ENCODE measurements at regions not wholly inside any gene's neighbourhood (a gene's known extent, or its start where the extent isn't known, plus 50 kb on each side); places are given as distances from the start of the nearest gene placed in this dataset.

DNA sequence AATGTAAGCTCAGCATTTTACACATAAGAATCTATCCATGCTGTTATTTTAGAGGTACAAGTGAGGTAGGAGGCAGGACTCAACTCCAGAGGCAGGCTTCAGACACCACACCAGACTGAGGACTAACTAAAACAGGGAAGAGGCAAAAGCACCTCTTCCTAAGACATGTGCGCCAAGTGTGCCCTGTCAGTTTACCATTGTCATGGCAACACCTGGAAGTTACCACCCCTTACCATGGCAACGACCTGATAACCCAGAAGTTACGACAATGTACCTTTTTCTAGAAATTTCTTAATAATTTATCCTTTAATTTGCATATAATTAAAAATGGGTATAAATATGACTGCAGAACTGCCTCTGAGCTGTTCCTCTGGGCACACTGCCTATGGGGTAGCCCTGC, 160.1 kb downstream of the FAM124B start:
- Histone ChIP-seq H3K27me3 (ENCODE audit: control insufficient read depth, extremely low read depth, insufficient read depth, low read length) (no peaks in the 10 kb centered on the region), H3K4me2 (ENCODE audit: control insufficient read depth, extremely low read depth, insufficient read depth, low read depth, low read length) (no peak overlapping the region), H2AFZ (ENCODE audit: control insufficient read depth, low read length) (no peak overlapping the region), H4K20me1 (ENCODE audit: control insufficient read depth, extremely low read depth, insufficient read depth, low read length) (no peaks in the 10 kb centered on the region), H3K9me3 (ENCODE audit: control insufficient read depth, low read depth, low read length) (no peaks in the 10 kb centered on the region), H3K4me1 (ENCODE audit: control insufficient read depth, extremely low read depth, insufficient read depth, low read length) (no peaks in the 10 kb centered on the region), H3K9me1 (ENCODE audit: control insufficient read depth, extremely low read depth, insufficient read depth, low read length) (no peaks in the 10 kb centered on the region), H3K4me3 (ENCODE audit: control insufficient read depth in 2 of 3, extremely low read depth in 1 of 3, insufficient read depth in 2 of 3, low read depth in 1 of 3, low read length in 3 of 3) (no peak overlapping the region), H3K36me3 (ENCODE audit: control insufficient read depth in 2 of 2, extremely low read depth in 1 of 2, insufficient read depth in 2 of 2, low read length in 2 of 2) (no peaks in the 10 kb centered on the region), H3K27ac (ENCODE audit: control insufficient read depth, insufficient read depth, low read length) (no peak overlapping the region), H3K9ac (ENCODE audit: control insufficient read depth, extremely low read depth, insufficient read depth, low read length) (no peak overlapping the region), H3K79me2 (ENCODE audit: control insufficient read depth, insufficient read depth, low read length) (no peaks in the 10 kb centered on the region)
- DNase-seq (ENCODE audit: low read depth, low spot score) (no peak), FAIRE-seq (no peak)
- no peak for TF ChIP-seq CTCF (optimal IDR thresholded peaks at IDR 0.05 in 1 of 3, IDR thresholded peaks at IDR 0.05 in 1 of 3, conservative IDR thresholded peaks at IDR 0.05 in 1 of 3; ENCODE audit: extremely low read depth in 1 of 3, insufficient read depth in 2 of 3, low read length in 3 of 3)
- no peak for TF ChIP-seq EZH2 (IDR thresholded peaks at IDR 0.05; ENCODE audit: low read length)
- dilution Hi-C loops (cut with MboI; ENCODE audit: extremely low pct_ligation_motif_present, low sequenced_read_pairs) = no loop called here

DNA sequence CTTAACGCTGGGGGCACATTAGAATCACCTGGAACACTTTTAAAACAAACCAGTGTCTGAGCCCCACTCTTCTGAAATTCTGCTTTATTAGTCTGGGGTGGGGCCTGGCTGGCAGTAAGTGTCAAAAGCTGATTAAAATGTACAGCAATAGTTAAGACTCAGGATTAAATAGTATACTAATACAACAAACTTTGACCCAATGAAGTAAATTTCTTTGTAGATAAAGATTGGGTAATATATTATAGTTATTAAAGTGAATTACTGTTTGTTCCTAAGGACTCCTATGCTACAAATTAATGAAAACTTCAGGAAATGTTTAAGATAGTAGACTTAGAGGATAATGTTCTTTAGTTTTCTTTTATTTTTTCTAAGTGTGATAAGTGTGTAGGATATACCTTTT, 160.9 kb downstream of the FAM124B start:
- H3K9ac ChIP-seq (ENCODE audit: control insufficient read depth, extremely low read depth, insufficient read depth, low read length) = no peak overlapping the region
- no peaks in the 10 kb centered on the region for H3K36me3 ChIP-seq (ENCODE audit: control insufficient read depth in 2 of 2, extremely low read depth in 1 of 2, insufficient read depth in 2 of 2, low read length in 2 of 2)
- TF ChIP-seq CTCF (optimal IDR thresholded peaks at IDR 0.05 in 1 of 3, IDR thresholded peaks at IDR 0.05 in 1 of 3, conservative IDR thresholded peaks at IDR 0.05 in 1 of 3; ENCODE audit: extremely low read depth in 1 of 3, insufficient read depth in 2 of 3, low read length in 3 of 3) (no peak), EZH2 (IDR thresholded peaks at IDR 0.05; ENCODE audit: low read length) (no peak)
- no peak overlapping the region for H3K4me2 ChIP-seq (ENCODE audit: control insufficient read depth, extremely low read depth, insufficient read depth, low read depth, low read length)
- H3K27me3 ChIP-seq (ENCODE audit: control insufficient read depth, extremely low read depth, insufficient read depth, low read length) = no peaks in the 10 kb centered on the region
- DNase-seq (ENCODE audit: low read depth, low spot score) (no peak), FAIRE-seq (no peak)
- H3K4me1 ChIP-seq (ENCODE audit: control insufficient read depth, extremely low read depth, insufficient read depth, low read length) = no peaks in the 10 kb centered on the region
- H2AFZ ChIP-seq (ENCODE audit: control insufficient read depth, low read length) = no peak overlapping the region
- H4K20me1 ChIP-seq (ENCODE audit: control insufficient read depth, extremely low read depth, insufficient read depth, low read length) = no peaks in the 10 kb centered on the region
- no peaks in the 10 kb centered on the region for H3K9me3 ChIP-seq (ENCODE audit: control insufficient read depth, low read depth, low read length)
- no peaks in the 10 kb centered on the region for H3K79me2 ChIP-seq (ENCODE audit: control insufficient read depth, insufficient read depth, low read length)
- no peak overlapping the region for H3K27ac ChIP-seq (ENCODE audit: control insufficient read depth, insufficient read depth, low read length)
- dilution Hi-C loops (cut with MboI; ENCODE audit: extremely low pct_ligation_motif_present, low sequenced_read_pairs) = no loop called here
- no peak overlapping the region for H3K4me3 ChIP-seq (ENCODE audit: control insufficient read depth in 2 of 3, extremely low read depth in 1 of 3, insufficient read depth in 2 of 3, low read depth in 1 of 3, low read length in 3 of 3)
- H3K9me1 ChIP-seq (ENCODE audit: control insufficient read depth, extremely low read depth, insufficient read depth, low read length) = no peaks in the 10 kb centered on the region
